ENCODE measurements at regions not wholly inside any gene's neighbourhood (a gene's known extent, or its start where the extent isn't known, plus 50 kb on each side); places are given as distances from the start of the nearest gene placed in this dataset.

DNA sequence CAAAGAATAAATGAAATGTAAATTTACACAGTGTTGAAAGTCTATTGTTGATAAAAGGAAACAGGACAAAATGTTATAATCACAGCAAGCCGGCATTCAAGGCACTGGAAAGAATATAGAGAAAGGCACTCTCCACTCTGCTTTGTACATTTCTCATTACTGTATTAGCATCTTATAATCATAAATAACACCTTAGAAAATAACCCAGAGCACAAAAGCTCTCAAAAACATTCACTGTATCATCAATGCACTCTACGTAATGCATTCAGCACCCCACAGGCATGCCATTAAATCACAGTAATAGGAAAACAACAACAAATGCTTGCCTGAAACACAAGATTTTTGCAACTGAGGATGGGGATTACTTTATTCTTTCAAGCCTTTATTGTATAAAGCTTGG, 75.3 kb upstream of the TRPC3 start:
- DNase-seq, result no peak

DNA sequence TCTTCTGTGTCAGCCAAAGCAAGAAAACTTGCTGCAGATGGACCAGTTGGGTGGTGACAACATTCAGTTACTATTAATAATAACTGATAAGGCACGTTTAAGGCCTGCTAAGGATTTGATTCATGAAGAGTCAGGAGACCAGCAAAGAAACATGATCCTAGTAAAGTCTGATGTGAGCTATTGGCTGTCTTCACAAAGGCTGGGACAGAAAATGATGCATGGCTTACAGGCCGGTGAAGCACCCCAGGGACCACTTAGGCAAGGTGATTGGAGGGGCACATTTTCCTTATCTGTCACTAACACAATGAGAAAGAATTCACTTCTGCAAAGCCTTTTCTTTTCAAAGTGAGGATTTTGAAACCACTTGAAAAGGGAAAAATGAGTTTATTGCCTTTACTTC, 65.4 kb upstream of the TRPC3 start:
- DNase-seq, result no peak

DNA sequence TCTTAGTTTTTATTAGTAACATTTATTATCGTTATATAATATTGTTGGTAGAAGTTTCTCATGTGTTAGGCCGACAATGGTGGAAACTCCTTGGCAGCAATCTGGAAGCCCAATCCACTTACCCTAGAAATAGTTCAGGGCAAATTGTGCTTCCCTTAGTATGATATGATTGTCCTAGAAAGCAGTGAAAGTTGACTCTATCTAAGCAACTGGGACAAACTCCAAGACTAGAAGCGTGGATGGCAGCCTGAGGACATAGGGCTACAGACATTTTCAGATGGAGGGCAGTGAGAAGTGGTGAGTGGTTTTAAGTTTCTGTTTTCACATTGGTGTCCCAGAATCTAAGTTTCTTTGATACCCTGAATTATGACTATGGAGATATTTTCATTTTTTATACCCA, 63.3 kb upstream of the TRPC3 start:
- no peak for DNase-seq

DNA sequence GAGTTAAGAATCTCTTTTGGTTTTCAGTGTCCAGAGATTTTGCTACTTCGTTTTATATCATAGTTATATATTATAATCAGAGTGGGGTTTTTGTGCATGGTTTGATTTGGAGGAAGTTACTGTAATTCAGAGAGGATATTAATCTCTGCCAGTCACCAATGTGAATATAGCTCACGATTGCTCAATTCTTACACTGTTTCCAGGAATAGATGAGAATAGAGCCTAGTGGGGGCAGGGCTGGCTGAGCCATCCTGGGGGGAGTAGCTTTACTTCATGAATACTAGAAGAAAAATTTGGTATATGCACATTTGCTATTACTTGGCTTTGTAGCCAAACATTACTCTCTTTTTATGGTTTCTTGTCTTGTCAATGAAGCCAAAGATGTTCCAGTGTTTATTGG, 60.9 kb upstream of the TRPC3 start:
- DNase-seq, result no peak

DNA sequence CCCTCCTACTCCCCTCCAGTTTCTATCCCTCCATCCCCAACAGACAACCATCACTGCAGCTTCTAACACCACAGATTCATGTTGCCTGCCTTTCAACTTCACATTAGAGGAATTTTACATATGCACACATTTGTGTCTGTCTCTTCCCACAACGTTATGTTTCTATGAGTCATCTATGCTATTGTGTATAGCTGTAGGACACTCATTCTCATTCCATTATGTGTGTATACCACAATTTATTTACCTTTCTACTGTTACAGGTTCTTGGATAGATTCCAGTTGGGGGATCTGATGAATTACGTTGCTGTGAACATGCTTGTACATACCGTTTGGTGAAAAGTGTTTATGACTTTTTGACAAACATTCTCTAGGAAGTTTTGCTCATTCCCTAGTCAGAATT, 58.8 kb upstream of the TRPC3 start:
- DNase-seq, result no peak

DNA sequence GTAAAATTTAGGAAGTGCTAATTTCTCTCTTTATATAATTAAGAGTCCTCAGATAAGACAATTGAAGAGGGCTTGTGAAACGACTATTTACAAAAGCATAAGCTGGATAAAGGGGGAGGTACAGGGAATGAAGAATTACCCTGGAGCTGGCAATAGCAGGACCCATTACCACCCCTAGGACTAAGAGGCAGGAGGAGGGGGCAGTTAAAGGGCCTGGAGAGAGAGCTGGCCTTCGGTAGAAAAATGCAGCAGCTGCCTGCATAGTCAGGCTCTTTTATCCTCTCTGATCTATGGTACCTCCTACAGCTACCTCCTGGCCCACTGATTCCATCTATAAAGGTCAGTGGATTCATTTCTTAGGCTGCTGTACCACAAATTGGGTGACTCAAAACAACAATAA, 57.7 kb upstream of the TRPC3 start:
- DNase-seq, result no peak

DNA sequence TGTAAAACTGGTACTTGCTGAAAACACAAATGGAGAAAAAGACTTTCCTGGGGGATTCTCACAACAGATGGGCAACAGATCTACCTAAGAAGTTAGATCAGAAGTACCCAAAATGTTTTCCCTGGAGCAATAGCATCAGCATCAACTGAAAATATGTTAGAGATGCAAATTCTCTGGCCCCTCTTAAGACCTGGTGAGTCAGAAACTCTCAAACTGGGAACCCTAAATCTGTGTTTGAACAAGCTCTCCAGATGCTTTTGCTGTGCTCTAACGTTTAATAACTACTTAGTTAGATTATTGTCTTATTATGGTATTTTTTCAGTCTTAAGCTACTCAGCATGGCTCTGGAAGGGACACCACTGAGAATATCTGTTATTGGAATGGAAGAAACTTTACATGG, 55.2 kb upstream of the TRPC3 start:
- DNase-seq, result no peak

DNA sequence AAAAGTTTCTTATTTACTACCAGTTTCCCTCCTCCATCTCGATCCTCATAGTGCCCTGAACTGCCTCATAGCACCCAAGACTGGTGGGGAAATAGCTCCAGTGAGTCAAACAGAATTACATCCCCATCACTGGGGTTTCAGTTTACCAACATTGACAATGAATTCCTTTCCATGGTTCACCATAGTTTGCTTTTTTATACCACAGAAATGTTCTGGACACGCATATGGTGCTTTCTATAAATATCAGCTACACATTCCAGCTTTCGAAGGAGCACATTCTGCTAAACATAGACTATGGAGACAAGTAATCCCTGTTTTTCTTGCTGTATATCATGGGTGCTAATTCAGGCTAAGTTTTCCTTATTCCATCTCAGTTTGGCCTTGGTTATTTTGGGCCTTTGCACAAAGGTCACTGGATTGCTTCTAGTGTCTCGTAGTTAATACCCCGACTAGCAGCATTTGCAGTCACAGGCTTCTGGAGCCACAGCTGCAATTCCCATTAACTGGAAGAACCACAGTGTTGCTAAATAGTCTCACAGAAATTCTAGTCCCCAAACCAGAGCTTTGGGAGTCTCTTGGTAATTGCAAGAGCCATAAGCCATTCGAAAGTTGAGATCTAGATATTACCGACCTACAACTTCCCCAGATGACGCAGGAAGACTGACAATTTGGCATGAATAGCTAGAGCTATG, 53.4 kb upstream of the TRPC3 start:
- DNase-seq, result no peak

DNA sequence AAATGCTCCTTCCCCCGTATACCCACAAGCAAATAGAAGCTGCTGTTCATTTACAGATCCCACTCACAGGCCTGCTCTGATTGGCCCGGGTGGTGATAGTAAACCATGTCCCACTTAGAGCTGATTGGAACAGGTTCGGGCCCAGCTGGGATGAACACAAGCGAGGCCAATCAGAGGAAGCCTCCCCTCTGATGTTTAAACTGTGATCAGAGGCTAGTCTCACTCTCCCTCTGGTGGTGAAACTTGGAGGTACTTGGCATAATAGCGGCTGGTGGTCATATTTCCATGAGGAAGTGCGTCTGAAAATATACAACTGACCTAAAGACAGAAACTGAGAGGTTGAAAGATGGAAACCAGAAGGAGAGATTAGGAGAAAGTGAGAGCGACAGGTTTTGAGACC, 51.5 kb upstream of the TRPC3 start:
- peak in 1 of 2 experiments; percentile 6 for DNase-seq

Measured in activated CD4-positive, alpha-beta T cell treated with anti-CD3 and anti-CD28 coated beads, Interleukin-2, amount 50 U/mL, for 4 hours (primary cell).